NCI-H1048 (cell line): ENCODE measurements at regions not wholly inside any gene's neighbourhood (a gene's known extent, or its start where the extent isn't known, plus 50 kb on each side); places are given as distances from the start of the nearest gene placed in this dataset.
"Not testable (repeated sequence)": the region's sequence is repeated elsewhere in the genome, so short reads cannot be mapped to it uniquely, and the experiment has no call there.

Source experiments
- DNase-seq: peaks from one replicate; lab custom pipeline; 2025; lab: John Stamatoyannopoulos, UW

- no peak for DNase-seq
These were observed 402.7 kb downstream of the LTN1 start for GRCh38 chr21:28590026-28590425.

- no peak for DNase-seq
These were observed 403.7 kb downstream of the LTN1 start for GRCh38 chr21:28588997-28589396.

- DNase-seq, result no peak
These were observed 404.9 kb downstream of the LTN1 start for GRCh38 chr21:28587748-28588147.

- DNase-seq, result no peak
These were observed 410.7 kb downstream of the LTN1 start for GRCh38 chr21:28581976-28582375.

GRCh38 chr21:28581311-28581731 lies 411.4 kb downstream of the LTN1 start:
- not testable (repeated sequence) for DNase-seq

- DNase-seq, result no peak
These were observed 412.1 kb downstream of the LTN1 start for GRCh38 chr21:28580585-28580984.

GRCh38 chr21:28579986-28580550 lies 412.6 kb downstream of the LTN1 start:
- no peak for DNase-seq

- no peak for DNase-seq
These were observed 424.0 kb downstream of the LTN1 start for GRCh38 chr21:28568692-28569091.

- not testable (repeated sequence) for DNase-seq
These were observed 428.7 kb downstream of the LTN1 start for GRCh38 chr21:28563933-28564332.

GRCh38 chr21:28561772-28562171 lies 430.9 kb downstream of the LTN1 start:
- DNase-seq, result no peak

- no peak for DNase-seq
These were observed 437.8 kb downstream of the LTN1 start for GRCh38 chr21:28554660-28555475.

GRCh38 chr21:28550057-28550825 lies 442.4 kb downstream of the LTN1 start:
- no peak for DNase-seq

GRCh38 chr21:28548291-28548690 lies 444.4 kb downstream of the LTN1 start:
- no peak for DNase-seq

- DNase-seq, result no peak
These were observed 444.9 kb downstream of the LTN1 start for GRCh38 chr21:28547766-28548165.

- no peak for DNase-seq
These were observed 448.7 kb downstream of the LTN1 start for GRCh38 chr21:28543975-28544374.

- no peak for DNase-seq
These were observed 451.1 kb downstream of the LTN1 start for GRCh38 chr21:28541371-28542112.

- DNase-seq, result no peak
These were observed 452.2 kb downstream of the LTN1 start for GRCh38 chr21:28540514-28540913.

GRCh38 chr21:28539623-28539988 lies 453.1 kb downstream of the LTN1 start:
- DNase-seq, result no peak

- no peak for DNase-seq
These were observed 453.6 kb downstream of the LTN1 start for GRCh38 chr21:28538987-28539622.

- no peak for DNase-seq
These were observed 455.2 kb downstream of the LTN1 start for GRCh38 chr21:28537371-28538079.

- no peak for DNase-seq
These were observed 460.2 kb downstream of the LTN1 start for GRCh38 chr21:28532446-28532845.
